Caco-2 (cell line): ENCODE measurements at regions not wholly inside any gene's neighbourhood (a gene's known extent, or its start where the extent isn't known, plus 50 kb on each side); places are given as distances from the start of the nearest gene placed in this dataset.

Source experiments
- BruUV-seq: library from RNA; stranded (reverse); fragments of 400-500 nt; replicated peaks from 2 replicates; lab custom pipeline; 2021; lab: Mats Ljungman, UMichigan
- CTCF ChIA-PET: fragments of 300-600 bp; sonication (Branson Sonifier 250); formaldehyde crosslinking; loops from one replicate; lab custom pipeline; 2022; ENCODE audit warnings: antibody characterized with exemption; lab: Charles Lee
- POLR2A ChIA-PET: fragments of 300-600 bp; sonication (Branson Sonifier 250); formaldehyde crosslinking; loops from one replicate; lab custom pipeline; 2022; ENCODE audit warnings: antibody characterized with exemption; lab: Charles Lee
- DNase-seq, 2 experiments: peaks; one replicate each; pipeline versions ENCODE4 v3.0.0 to v3.0.0-alpha.2; 2020 to 2022
- H3K27me3 ChIP-seq: replicated peaks from 2 replicates; pipeline ENCODE4 v1.6.0; 2011; ENCODE audit warnings: low read length; ENCODE audit not compliant: control insufficient read depth, insufficient read depth
- H3K36me3 ChIP-seq: 2 replicates; pipeline ENCODE4 v1.5.1; 2011; ENCODE audit warnings: low read length; ENCODE audit not compliant: control insufficient read depth, insufficient read depth
- H3K4me1 ChIP-seq: fragments of 250-450 bp; sonication (Bioruptor Pico); 2 replicates; pipeline ENCODE4 v1.5.1; 2020; ENCODE audit warnings: mild to moderate bottlenecking
- H3K4me3 ChIP-seq: 2 replicates; pipeline ENCODE4 v1.5.1; 2011; ENCODE audit warnings: low read depth, mild to moderate bottlenecking, control low read depth, low read length
- H3K9me3 ChIP-seq: fragments of 250-450 bp; sonication (Bioruptor Pico); 2 replicates; pipeline ENCODE4 v1.5.1; 2020; ENCODE audit warnings: mild to moderate bottlenecking, moderate library complexity
- H3K27ac Mint-ChIP-seq: one replicate; pipeline ENCODE4 v1.8.0; 2022; ENCODE audit warnings: mixed read lengths; ENCODE audit not compliant: unreplicated experiment
- H3K27me3 Mint-ChIP-seq: one replicate; pipeline ENCODE4 v1.8.0; 2022; ENCODE audit warnings: mixed read lengths; ENCODE audit not compliant: insufficient read depth, unreplicated experiment
- H3K36me3 Mint-ChIP-seq: one replicate; pipeline ENCODE4 v1.8.0; 2022; ENCODE audit warnings: mild to moderate bottlenecking, mixed read lengths; ENCODE audit not compliant: insufficient read depth, unreplicated experiment
- H3K4me1 Mint-ChIP-seq: one replicate; pipeline ENCODE4 v1.8.0; 2022; ENCODE audit warnings: low read depth, mixed read lengths; ENCODE audit not compliant: unreplicated experiment
- H3K4me3 Mint-ChIP-seq: one replicate; pipeline ENCODE4 v1.8.0; 2022; ENCODE audit warnings: mild to moderate bottlenecking, moderate library complexity, mixed read lengths; ENCODE audit not compliant: unreplicated experiment
- H3K9me3 Mint-ChIP-seq: one replicate; pipeline ENCODE4 v1.8.0; 2022; ENCODE audit warnings: mixed read lengths; ENCODE audit not compliant: unreplicated experiment
- CTCF ChIP-seq, 2 experiments: fragments of 200-600 bp in 1 of 2; IDR thresholded peaks; 1 replicate in 1 of 2; 2 replicates in 1 of 2; pipeline versions ENCODE4 v1.5.1 to v1.8.0; 2011 to 2022; ENCODE audit warnings: antibody characterized with exemption in 1 of 2, control low read depth in 1 of 2, inconsistent platforms in 1 of 2, low read depth in 1 of 2, low read length in 1 of 2, mild to moderate bottlenecking in 1 of 2, moderate library complexity in 1 of 2; ENCODE audit not compliant: insufficient read depth in 1 of 2, severe bottlenecking in 1 of 2, unreplicated experiment in 1 of 2
- intact Hi-C: fragments of 100-400 bp; cut with micrococcal nuclease; formaldehyde crosslinking; loops from one replicate; pipeline ENCODE4 v1.10.0; 2022; ENCODE audit not compliant: unreplicated experiment

- Mint-ChIP-seq H3K36me3 (no peaks in the 10 kb centered on the region), H3K27me3 (peaks cover 32% of the 10 kb centered on the region), H3K27ac (no peak overlapping the region), H3K9me3 (no peaks in the 10 kb centered on the region), H3K4me1 (no peaks in the 10 kb centered on the region), H3K4me3 (no peak overlapping the region)
- ChIA-PET CTCF (no interaction called here), POLR2A (no interaction called here)
- Histone ChIP-seq H3K27me3 (no peaks in the 10 kb centered on the region), H3K4me1 (no peaks in the 10 kb centered on the region), H3K4me3 (no peak overlapping the region), H3K9me3 (no peaks in the 10 kb centered on the region), H3K36me3 (no peaks in the 10 kb centered on the region)
- TF ChIP-seq CTCF (IDR thresholded peaks at IDR 0.05; ENCODE audit: insufficient read depth in 1 of 2, low read depth in 1 of 2, low read length in 1 of 2, severe bottlenecking in 1 of 2, unreplicated experiment in 1 of 2): no peak
- BruUV-seq: no TSS peak
- DNase-seq: no peak
- intact Hi-C loops: no loop called here
Measured at GRCh38 chr17:34715504-34715903, 136.1 kb downstream of the TMEM132E start.

DNA sequence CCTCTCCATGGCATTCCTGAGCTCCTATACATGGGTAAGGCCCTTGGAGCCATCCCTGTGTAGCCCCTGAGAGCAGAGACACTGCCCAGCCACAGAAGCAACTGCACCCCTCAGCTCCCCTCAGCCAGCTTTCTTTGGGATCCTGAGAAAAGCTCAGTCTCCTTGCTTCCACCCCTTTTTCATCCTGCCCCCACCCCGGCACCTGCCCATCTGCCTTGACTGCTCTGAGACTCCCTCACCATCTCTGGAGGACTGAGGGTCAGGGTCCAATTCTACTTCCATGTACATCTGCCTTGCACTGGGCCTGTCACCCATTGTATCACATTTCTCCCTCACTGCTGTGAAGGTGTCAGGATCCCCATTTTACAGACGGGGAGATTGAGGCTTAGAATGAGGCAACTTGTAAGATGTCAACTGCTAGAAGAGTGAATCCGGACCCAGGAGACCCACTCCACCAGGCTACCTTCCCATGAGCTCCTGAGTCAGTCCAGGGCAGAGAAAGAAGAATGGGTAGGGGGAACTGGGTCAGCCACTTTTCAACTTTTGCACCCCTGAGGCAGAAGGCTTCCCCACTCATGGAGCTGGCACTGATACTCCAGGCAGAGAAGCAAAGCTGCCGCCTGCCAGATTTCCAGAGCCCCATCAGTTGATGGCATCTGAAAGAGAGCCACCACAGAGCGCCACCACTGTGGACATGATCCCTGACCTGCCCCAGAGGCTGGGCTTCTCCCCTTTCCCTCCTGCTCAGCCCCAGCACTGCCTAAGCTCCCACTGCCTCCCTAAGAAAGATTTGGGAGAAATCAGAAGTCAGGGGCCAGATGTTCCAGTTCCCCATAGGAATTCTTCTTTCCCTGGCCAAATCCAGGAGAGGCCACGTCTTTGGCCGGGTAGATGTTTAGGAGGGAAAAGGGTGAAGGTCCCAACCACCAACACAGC, 135.4 kb downstream of the TMEM132E start:
- no TSS peak for BruUV-seq
- POLR2A ChIA-PET: no interaction called here
- Mint-ChIP-seq H3K27me3 (peaks cover 33% of the 10 kb centered on the region), H3K27ac (no peak overlapping the region), H3K9me3 (no peaks in the 10 kb centered on the region), H3K4me3 (no peak overlapping the region), H3K36me3 (no peaks in the 10 kb centered on the region), H3K4me1 (no peaks in the 10 kb centered on the region)
- Histone ChIP-seq H3K9me3 (no peaks in the 10 kb centered on the region), H3K27me3 (no peaks in the 10 kb centered on the region), H3K4me1 (no peaks in the 10 kb centered on the region), H3K36me3 (no peaks in the 10 kb centered on the region), H3K4me3 (no peak overlapping the region)
- CTCF ChIA-PET: no interaction called here
- no peak for TF ChIP-seq CTCF (IDR thresholded peaks at IDR 0.05; ENCODE audit: insufficient read depth in 1 of 2, low read depth in 1 of 2, low read length in 1 of 2, severe bottlenecking in 1 of 2, unreplicated experiment in 1 of 2)
- DNase-seq: no peak
- intact Hi-C loops: no loop called here

- ChIA-PET POLR2A (no interaction called here), CTCF (no interaction called here)
- Histone ChIP-seq H3K4me3 (no peak overlapping the region), H3K4me1 (no peaks in the 10 kb centered on the region), H3K36me3 (no peaks in the 10 kb centered on the region), H3K27me3 (peaks cover 3% of the 10 kb centered on the region; the same call in 1 of the 2 replicates), H3K9me3 (no peaks in the 10 kb centered on the region)
- TF ChIP-seq CTCF (IDR thresholded peaks at IDR 0.05; ENCODE audit: insufficient read depth in 1 of 2, low read depth in 1 of 2, low read length in 1 of 2, severe bottlenecking in 1 of 2, unreplicated experiment in 1 of 2): no peak
- DNase-seq: no peak
- no peak overlapping the region for H3K4me3 Mint-ChIP-seq
- intact Hi-C loops: no loop called here
- no peak overlapping the region for H3K27ac Mint-ChIP-seq
- no TSS peak for BruUV-seq
- H3K27me3 Mint-ChIP-seq: peaks cover 38% of the 10 kb centered on the region
- H3K4me1 Mint-ChIP-seq: no peaks in the 10 kb centered on the region
- no peaks in the 10 kb centered on the region for H3K9me3 Mint-ChIP-seq
- H3K36me3 Mint-ChIP-seq: no peaks in the 10 kb centered on the region
Measured at GRCh38 chr17:34713687-34714086, 134.3 kb downstream of the TMEM132E start.
